ENCODE measurements at regions not wholly inside any gene's neighbourhood (a gene's known extent, or its start where the extent isn't known, plus 50 kb on each side); places are given as distances from the start of the nearest gene placed in this dataset.

- TF ChIP-seq POLR2A (IDR thresholded peaks at IDR 0.05) (no peak), CTCF (IDR thresholded peaks at IDR 0.05 in 4 of 5, conservative IDR thresholded peaks at IDR 0.05 in 1 of 5) (no peak)
These were observed 70.2 kb upstream of the NUDT6 start for GRCh38 chr4:122992641-122993040.

Data from gastrocnemius medialis (tissue), 4 donors.